HG03095 (cell line): ENCODE measurements at regions not wholly inside any gene's neighbourhood (a gene's known extent, or its start where the extent isn't known, plus 50 kb on each side); places are given as distances from the start of the nearest gene placed in this dataset.

Source experiments
- ATAC-seq: cut with Tn5 transposase; IDR thresholded peaks from one replicate; pipeline ENCODE4 v1.9.1; 2021; ENCODE audit warnings: moderate library complexity; ENCODE audit not compliant: unreplicated experiment

GRCh38 chr4:71151054-71151453 lies 157.6 kb downstream of the DCK start:
- ATAC-seq: no peak

- ATAC-seq: no peak
Observed at GRCh38 chr4:71156616-71157015, 163.2 kb downstream of the DCK start.

GRCh38 chr4:71162386-71162785 lies 168.9 kb downstream of the DCK start:
- ATAC-seq: no peak

- ATAC-seq: no peak
Observed at GRCh38 chr4:71163317-71163716, 169.9 kb downstream of the DCK start.

GRCh38 chr4:71167083-71167482 lies 171.7 kb upstream of the SLC4A4 start:
- no peak for ATAC-seq

- no peak for ATAC-seq
Observed at GRCh38 chr4:71171592-71171991, 167.2 kb upstream of the SLC4A4 start.

- ATAC-seq: no peak
Observed at GRCh38 chr4:71181332-71181731, 157.5 kb upstream of the SLC4A4 start.

- peak; percentile 58 for ATAC-seq
Observed at GRCh38 chr4:71184195-71184781, 154.5 kb upstream of the SLC4A4 start.

- no peak for ATAC-seq
Observed at GRCh38 chr4:71185037-71185436, 153.8 kb upstream of the SLC4A4 start.

- no peak for ATAC-seq
Observed at GRCh38 chr4:71186257-71186565, 152.6 kb upstream of the SLC4A4 start.

- ATAC-seq: no peak
Observed at GRCh38 chr4:71186566-71187403, 152.0 kb upstream of the SLC4A4 start.

GRCh38 chr4:71187404-71188155 lies 151.2 kb upstream of the SLC4A4 start:
- ATAC-seq: no peak

- no peak for ATAC-seq
Observed at GRCh38 chr4:71188156-71188640, 150.6 kb upstream of the SLC4A4 start.

GRCh38 chr4:71188951-71189350 lies 149.9 kb upstream of the SLC4A4 start:
- no peak for ATAC-seq

GRCh38 chr4:71189471-71189870 lies 149.3 kb upstream of the SLC4A4 start:
- no peak for ATAC-seq

GRCh38 chr4:71194454-71194853 lies 144.4 kb upstream of the SLC4A4 start:
- ATAC-seq: no peak

- no peak for ATAC-seq
Observed at GRCh38 chr4:71195924-71196323, 142.9 kb upstream of the SLC4A4 start.

GRCh38 chr4:71198958-71199357 lies 139.9 kb upstream of the SLC4A4 start:
- no peak for ATAC-seq

GRCh38 chr4:71201057-71201456 lies 137.8 kb upstream of the SLC4A4 start:
- ATAC-seq: no peak

- no peak for ATAC-seq
Observed at GRCh38 chr4:71201817-71202576, 136.8 kb upstream of the SLC4A4 start.

GRCh38 chr4:71202705-71203104 lies 136.1 kb upstream of the SLC4A4 start:
- no peak for ATAC-seq
